Activated effector memory CD4-positive, alpha-beta T cell treated with Interleukin-2 at 50 U/mL for 16 hours (primary cell): ENCODE measurements at regions not wholly inside any gene's neighbourhood (a gene's known extent, or its start where the extent isn't known, plus 50 kb on each side); places are given as distances from the start of the nearest gene placed in this dataset.
"Not testable (repeated sequence)": the region's sequence is repeated elsewhere in the genome, so short reads cannot be mapped to it uniquely, and the experiment has no call there.

ENCODE experiments used
- DNase-seq: peaks from one replicate; pipeline ENCODE4 v3.0.0-alpha.2; 2020

GRCh38 chr20:4462801-4463200 lies 213.7 kb upstream of the ADRA1D start:
- DNase-seq = not testable (repeated sequence)

- DNase-seq = no peak
Measured at GRCh38 chr20:4459081-4459480, 210.0 kb upstream of the ADRA1D start.

GRCh38 chr20:4457566-4458543 lies 208.8 kb upstream of the ADRA1D start:
- no peak for DNase-seq

- DNase-seq = no peak
Measured at GRCh38 chr20:4455996-4456395, 206.9 kb upstream of the ADRA1D start.

GRCh38 chr20:4455301-4455701 lies 206.2 kb upstream of the ADRA1D start:
- no peak for DNase-seq

GRCh38 chr20:4454111-4454510 lies 205.0 kb upstream of the ADRA1D start:
- no peak for DNase-seq

- no peak for DNase-seq
Measured at GRCh38 chr20:4453359-4453758, 204.3 kb upstream of the ADRA1D start.

GRCh38 chr20:4451487-4452081 lies 202.5 kb upstream of the ADRA1D start:
- no peak for DNase-seq

GRCh38 chr20:4449957-4450715 lies 201.0 kb upstream of the ADRA1D start:
- no peak for DNase-seq

GRCh38 chr20:4445784-4446183 lies 196.7 kb upstream of the ADRA1D start:
- DNase-seq = no peak

GRCh38 chr20:4445331-4445730 lies 196.2 kb upstream of the ADRA1D start:
- DNase-seq = no peak

GRCh38 chr20:4444404-4444803 lies 195.3 kb upstream of the ADRA1D start:
- no peak for DNase-seq

GRCh38 chr20:4443016-4443415 lies 193.9 kb upstream of the ADRA1D start:
- DNase-seq = no peak

- DNase-seq = no peak
Measured at GRCh38 chr20:4441871-4442270, 192.8 kb upstream of the ADRA1D start.

- DNase-seq = no peak
Measured at GRCh38 chr20:4441191-4441590, 192.1 kb upstream of the ADRA1D start.

GRCh38 chr20:4439461-4439860 lies 190.4 kb upstream of the ADRA1D start:
- DNase-seq = no peak

- DNase-seq = no peak
Measured at GRCh38 chr20:4437131-4437530, 188.0 kb upstream of the ADRA1D start.

GRCh38 chr20:4435671-4436455 lies 186.8 kb upstream of the ADRA1D start:
- DNase-seq = no peak

- DNase-seq = no peak
Measured at GRCh38 chr20:4435225-4435624, 186.1 kb upstream of the ADRA1D start.

- DNase-seq = no peak
Measured at GRCh38 chr20:4434681-4435080, 185.6 kb upstream of the ADRA1D start.

- DNase-seq = no peak
Measured at GRCh38 chr20:4431446-4431845, 182.4 kb upstream of the ADRA1D start.

GRCh38 chr20:4430826-4431225 lies 181.7 kb upstream of the ADRA1D start:
- not testable (repeated sequence) for DNase-seq
